ENCODE measurements at regions not wholly inside any gene's neighbourhood (a gene's known extent, or its start where the extent isn't known, plus 50 kb on each side); places are given as distances from the start of the nearest gene placed in this dataset.
"Not testable (repeated sequence)": the region's sequence is repeated elsewhere in the genome, so short reads cannot be mapped to it uniquely, and the experiment has no call there.

DNA sequence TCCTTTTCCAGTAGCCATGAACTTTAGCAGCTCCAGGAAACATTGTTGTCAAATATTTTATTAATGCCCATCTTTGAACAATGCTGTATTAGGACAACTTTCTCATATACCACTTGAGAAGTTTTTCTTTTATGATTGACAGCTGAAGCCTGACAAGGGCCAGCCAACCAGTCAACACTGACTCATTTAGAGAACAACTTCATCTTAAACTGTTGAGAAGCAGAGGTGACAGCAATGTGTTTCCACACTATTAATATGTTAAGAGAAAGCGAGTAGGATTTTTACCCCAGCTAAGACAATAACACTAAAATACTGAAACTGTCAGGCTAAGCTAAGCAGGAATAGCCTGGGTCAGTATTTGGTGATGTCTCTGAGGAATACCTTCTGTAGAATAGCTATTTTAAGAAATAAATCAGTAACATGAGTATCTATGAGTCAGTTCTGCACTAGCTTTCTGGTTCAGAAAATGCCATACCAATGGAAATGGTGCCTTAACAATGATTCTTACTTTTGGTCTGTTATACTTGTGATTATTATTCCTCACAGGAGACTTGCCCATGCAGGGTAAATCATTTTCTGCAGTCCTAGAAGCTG is 168.8 kb upstream of the POT1 start:
- DNase-seq = no peak

DNA sequence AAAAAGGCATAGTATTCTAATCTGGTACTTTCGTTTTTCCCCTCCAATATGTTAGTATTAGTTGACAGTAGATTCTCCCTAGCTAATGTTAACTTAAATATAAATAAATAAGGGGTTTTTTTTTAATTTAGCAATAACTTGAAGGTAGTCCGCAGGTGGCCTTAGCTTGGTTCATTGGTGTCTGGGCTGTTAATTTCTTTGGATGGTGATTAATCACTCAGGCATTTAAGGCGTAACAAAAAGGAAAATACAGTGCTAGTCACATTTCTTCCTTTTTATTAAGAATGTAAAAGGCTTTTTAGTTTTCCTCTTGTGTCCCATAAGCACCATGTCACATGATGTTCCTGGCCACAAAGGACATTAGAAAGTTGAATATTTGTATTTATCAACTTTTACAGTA is 161.0 kb upstream of the POT1 start:
- DNase-seq = no peak

DNA sequence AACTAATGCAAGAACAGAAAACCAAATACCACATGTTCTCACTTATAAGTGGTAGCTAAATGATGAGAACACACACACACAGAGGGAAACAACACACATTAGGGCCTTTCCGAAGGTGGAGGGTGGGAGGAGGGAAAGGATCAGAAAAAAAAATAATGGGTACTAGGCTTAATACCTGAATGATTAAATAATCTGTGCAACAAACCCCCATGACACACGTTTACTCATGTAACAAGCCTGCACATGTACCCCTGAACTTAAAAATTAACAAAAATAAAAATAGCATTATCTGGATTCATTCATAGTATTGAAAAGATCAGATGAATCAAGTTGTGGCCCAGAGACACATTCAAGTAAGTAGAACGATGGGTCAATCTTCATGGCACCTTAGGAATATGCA is 159.5 kb upstream of the POT1 start:
- no peak for DNase-seq

DNA sequence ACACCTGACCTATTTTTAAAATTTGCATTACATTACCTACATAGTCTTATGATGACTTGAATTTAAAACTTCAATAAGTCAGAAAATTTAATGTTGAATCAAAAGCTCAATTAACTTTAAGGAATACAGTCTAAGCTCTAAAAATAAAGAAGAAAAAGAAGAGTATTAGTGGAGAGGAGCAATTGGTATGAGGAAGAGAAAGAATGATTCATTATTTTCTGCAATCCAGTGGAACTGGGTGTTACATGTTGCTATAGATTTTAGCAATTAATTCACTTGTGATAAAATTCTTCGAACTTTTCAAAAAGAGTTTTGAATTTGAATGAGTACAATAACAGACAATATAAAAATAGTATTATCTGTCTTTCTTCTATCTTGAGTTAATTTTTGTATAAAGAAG is 158.9 kb upstream of the POT1 start:
- no peak for DNase-seq

DNA sequence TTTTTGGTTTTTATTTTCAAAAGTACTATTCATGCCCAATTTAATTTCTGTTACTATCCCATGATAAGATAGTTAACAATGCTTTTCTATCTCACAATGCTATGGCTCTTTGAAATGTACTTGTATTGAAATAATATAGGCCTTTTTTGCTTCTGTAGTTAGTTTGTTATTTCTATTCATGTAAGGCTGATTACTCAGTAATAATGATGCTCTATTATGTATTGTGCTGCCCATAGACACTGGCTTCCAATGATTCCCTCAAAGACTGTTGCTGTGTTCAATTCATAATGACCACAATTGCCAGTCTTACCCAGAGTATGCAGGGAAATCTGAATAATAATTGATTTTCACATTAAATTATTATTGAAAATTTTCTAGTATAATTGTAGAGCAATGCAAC is 155.5 kb upstream of the POT1 start:
- DNase-seq = no peak

DNA sequence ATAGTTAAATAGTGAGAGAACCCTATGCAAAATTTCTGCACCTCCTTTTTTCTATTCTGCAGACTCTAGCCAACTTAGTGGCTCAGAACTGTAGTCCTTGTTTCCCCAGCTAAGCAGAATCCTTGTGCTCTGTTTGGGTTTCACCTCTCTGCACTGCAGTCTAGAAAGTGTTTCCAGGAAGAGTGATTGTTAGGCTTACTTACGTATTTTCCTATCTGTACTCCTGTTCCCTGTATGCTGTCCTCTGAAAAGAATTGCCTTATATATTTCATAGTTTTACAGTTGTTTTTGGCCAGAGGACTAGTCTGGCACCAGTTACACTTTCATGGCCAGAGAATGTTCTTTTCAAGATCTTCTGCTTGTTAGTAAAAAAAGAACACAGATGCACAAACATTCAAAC is 154.6 kb upstream of the POT1 start:
- no peak for DNase-seq

DNA sequence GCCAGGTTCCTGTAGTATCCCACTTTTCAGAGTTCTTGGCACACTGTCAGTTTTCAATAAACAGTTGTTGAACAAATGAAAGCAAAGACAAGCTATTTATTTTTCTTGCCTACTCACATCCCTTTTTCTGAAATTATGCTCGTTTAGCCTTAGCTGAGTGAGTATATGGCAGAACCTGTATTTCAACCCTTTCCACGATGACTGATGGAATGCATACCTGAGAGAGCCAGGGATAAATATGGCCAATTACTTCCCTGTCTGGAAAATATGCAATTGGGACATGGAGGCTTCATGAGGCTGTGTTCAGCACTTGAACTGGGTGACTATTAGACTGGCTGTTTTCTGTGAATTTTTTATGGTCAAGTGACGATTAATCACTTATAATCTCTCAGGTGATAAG is 144.5 kb upstream of the POT1 start:
- no peak for DNase-seq

DNA sequence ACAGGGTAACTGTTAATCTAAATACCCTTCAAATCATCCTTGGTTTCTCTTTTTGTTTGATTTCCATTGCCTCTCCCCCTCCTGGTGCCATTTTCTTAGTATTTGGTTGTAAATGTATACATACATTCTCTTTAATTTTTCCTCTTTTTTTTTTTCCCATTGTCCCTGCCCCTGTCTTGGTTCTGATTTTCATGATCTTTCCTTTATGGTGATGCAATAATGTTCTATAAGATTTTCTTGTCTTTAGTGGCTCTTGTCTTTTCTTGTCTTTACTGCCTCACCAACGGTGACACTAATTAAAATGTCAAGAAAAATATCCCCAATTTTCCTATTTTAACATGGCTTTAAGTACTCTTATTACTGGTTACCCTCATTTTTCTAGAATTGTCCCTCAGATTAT is 135.9 kb upstream of the POT1 start:
- no peak for DNase-seq

DNA sequence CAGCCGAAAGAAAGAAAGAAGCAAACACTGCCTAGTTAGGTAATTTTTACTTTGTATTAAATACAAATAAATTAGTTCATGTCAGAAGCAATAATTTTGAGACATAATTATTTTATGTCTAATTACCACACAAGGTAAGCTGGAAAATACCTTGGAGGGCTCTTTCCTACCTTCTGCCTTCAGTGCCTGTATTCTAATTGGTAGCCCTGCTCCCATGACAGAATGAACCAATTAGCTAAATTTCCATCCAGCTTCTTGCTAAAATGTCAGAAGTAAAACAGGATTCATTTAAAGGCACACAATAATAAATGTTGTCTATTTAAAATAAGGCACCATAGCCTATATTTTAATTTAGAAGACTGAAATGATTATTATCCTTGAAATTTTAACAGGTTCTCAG is 135.4 kb upstream of the POT1 start:
- DNase-seq = no peak

DNA sequence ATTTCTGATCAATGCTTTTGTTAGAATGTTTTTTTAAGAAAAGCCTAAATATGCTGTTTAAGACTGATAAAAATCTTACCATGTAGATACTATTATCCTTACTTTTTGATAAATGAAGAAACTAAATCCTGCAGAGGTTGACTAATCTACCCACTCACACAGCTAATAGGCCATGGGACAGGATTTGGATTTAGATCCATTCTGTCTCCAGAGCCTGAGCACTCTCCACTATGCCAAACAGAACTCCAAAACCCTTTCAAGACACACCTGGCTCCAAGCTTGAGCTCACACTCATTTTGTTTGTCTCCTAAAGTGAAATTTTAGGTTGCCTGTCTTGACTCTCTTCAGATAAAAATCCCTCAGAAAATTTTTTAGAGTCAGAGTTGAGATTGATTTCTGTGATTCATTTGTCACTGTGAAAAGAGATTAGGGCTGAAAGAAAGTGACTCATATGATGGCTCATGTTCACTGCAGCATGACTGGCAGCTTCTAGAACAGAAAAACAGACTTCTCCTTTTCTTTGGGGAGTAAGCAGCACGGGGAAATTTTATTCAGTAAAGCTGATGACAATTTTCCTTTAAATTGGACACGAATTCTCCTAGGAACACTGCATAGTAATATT is 132.3 kb upstream of the POT1 start:
- no peak for DNase-seq

DNA sequence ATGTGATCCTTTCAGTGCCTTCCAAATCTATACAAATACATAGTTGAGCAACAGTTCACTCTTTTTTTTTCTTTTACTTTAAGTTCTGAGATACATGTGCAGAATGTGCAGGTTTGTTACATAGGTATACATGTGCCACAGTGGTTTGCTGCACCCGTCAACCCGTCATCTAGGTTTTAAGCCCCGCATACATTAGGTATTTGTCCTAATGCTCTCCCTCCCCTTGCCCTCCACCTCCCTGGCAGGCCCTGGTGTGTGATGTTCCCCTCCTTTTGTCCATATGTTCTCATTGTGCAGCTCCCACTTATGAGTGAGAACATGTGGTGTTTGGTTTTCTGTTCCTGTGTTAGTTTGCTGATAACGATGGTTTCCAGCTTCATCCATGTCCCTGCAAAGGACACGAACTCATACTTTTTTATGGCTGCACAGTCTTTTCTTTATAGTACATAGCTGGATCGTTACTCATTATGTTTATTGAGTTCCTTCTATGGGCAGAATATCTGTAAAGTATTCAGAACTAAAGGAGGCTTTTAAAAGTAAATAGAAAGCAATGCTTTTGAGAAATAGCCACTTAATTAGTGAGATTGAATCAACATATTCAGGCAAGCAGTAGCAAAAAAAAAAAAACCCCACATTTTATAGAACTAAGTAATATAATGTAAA is 131.6 kb upstream of the POT1 start:
- not testable (repeated sequence) for DNase-seq

DNA sequence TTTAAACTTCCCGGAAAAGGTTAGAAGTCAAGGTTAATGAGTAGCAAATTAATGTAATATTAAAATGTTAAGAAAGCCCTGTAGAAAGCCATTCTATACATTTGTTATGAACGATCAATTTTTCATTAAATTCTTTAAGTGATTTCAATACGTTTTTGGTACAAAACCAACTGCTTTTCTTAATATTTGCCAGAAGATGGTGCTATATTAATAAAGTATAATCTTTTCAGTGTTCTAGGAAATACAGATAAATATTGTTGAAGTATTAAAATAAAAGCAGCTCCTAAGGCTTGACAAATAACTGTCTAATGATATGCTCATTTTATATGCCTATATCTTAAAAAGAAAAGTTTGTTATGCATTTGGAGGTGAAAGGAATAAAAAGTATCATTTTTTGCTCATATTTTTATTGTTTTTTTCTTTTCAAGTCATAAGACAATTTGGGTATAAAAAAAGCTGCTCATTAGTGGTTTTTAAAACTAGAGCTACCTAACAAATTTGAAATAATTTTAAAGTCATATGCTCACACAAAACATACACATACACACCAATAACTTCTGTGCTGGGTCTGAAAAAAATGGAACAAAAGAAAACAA is 130.3 kb upstream of the POT1 start:
- DNase-seq = no peak

DNA sequence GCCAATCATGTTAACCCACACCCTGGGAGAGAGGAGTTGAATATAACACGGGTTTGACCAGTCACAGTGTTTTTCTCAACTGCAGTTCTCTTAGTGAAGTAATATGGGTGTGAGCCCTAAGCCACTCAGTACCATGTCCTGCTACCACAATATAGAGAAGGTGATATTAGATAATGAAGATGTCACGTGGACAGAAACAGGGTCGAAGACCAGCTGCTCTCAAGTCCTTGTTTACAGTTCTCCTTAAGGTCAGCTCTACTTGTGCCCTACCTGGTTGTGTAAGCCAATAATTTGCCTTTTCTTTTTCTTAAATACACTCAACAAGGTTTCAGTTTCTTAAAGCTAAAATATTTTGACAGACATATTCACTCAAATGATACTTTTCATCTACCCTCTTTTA is 128.3 kb upstream of the POT1 start:
- DNase-seq = no peak

DNA sequence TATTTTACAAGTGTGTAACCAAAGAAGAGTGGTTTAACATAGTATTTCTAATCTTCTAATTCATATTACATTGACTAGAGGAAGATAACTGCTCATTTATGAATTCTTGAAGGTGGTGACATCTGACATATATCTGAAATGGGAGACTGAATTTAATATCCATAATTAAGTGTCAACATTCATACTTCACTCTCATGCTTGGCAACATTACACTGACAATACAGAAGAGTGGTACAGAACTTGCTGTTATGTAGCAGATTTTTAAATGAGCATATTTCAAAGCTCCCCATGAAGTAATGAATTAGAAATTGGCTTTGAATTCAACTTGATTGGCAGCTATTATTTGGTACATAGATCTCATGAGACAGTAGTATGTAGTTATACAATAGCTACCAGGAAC is 125.8 kb upstream of the POT1 start:
- no peak for DNase-seq

DNA sequence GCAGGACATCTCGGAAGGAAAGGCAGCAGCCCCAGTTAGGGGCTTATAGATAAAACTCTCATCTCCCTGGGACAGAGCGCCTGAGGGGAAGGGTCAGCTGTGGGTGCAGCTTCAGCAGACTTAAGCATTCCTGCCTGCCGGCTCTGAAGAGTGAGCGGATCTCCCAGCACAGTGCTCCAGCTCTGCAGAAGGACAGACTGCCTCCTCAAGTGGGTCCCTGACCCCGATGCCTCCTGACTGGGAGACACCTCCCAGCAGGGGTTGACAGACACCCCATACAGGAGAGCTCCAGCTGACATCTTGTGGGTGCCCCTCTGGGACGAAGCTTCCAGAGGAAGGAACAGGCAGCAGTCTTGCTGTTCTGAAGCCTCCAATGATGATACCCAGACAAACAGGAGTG is 117.1 kb upstream of the POT1 start:
- no peak for DNase-seq

DNA sequence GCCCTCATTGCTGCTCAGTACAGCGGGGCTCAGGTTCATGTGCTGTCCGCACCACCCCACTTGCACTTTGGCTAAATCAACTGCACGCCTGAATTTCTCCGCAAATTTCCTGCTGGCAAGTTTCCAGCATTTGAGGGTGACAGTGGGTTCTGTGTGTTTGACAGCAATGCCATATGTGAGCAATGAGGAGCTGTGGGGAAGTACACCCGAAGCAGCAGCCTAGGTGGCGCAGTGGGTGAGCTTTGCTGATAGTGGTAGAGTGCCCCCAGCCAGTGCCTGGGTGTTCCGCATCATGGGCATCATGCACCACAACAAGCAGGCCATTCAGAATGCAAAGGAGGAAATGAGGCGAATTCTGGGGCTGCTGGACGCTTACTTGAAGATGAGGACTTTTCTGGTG is 103.9 kb upstream of the POT1 start:
- no peak for DNase-seq

DNA sequence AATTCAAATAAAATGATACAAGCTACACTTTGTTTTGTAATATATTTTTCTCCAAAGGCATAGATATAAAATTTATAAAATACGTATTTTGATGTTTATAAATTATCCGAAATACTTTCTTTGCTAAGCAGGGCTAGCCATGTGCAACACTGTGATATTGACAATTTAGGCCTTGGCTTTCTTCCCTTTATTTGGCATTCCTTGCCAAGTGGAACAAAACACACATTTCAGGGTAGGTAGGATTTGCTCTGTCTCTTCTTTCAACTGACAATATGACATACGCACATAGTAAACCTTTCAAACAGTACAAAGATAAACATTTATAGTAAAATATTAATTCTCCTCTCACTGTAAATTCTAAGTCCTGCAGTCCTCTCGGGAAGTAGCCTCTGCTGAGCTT is 103.3 kb upstream of the POT1 start:
- no peak for DNase-seq

DNA sequence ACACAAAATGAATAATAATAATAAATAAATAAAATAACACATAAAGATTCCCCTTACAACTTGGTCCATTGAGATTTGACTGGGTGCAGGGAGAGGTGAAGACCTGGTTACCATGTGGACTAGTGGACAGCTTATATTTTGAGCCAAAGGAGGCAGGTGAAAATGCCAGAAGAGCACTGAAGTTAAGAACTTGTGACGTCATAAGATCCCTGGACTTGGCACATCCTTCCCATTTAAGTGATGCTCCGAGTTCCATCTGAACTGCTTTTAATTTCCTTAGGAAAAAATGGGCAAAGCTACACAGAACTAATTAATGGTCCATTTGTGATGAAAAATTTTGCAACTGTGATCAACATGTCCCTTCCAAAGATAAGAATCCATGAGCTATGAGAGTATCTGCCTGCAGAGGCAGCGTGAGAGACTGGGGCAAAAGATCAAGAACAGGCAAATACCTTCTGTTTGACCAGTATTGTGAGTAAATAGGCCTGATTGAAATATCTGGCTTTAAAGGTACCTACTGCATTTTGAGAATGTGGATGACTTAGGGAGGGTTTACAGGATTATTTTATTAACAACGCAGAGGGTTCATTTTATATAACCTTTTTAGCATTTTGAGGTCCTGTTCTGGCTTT is 101.2 kb upstream of the POT1 start:
- DNase-seq = no peak

DNA sequence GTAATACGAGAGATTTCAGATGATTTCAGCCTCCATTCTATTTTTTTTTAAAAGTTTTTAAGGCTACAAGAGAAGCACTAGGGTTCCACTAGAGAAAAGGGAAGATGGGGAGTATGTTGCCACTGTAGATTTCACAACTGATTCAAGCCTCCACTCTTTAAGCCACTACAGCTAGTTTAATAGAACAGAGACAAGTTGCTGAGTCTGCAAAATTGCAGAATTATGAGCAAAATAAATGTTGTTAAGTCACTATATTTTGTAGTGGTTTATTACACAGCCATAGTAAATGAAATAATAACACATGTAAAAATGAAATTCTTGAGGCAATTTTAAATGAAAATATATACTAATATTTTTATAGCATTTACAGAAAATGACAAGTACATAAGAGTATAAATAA is 96.0 kb upstream of the POT1 start:
- DNase-seq = no peak

DNA sequence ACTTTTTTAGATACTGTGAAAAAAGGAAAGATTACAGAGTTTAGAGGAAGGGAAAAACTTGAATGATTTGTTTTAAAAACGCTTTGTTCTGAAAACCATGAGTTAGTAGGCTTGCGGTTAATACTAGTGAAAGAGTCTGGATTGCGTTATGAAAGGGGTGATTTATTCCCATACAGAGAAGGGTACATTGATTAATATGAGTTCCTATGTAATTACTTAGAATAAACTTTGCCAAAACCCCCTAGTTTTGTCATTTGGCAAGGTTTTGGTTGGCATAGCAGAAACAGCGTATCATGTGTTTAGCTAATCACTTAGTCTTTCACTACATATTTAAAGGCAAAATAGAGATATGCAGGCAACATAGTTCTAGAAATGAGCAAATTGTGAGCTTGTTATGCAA is 91.2 kb upstream of the POT1 start:
- no peak for DNase-seq

DNA sequence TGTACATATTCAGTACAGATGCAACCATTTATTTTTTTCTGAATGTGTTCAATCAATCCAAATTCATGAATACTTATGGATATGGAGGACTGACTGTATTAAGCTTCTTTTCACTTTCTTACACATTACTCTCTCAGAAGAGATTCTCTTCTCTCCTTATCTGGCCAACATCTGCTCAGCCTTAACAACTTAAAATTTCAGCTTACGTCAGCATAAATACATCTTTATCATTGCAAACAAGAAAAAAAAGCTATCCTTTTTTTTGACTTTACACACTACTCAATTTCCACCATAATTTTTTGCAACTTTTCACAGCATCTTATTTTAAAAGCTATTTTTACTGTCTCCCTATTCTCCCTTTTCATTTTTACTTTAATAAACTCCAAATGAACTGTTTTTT is 80.9 kb upstream of the POT1 start:
- DNase-seq = no peak

DNA sequence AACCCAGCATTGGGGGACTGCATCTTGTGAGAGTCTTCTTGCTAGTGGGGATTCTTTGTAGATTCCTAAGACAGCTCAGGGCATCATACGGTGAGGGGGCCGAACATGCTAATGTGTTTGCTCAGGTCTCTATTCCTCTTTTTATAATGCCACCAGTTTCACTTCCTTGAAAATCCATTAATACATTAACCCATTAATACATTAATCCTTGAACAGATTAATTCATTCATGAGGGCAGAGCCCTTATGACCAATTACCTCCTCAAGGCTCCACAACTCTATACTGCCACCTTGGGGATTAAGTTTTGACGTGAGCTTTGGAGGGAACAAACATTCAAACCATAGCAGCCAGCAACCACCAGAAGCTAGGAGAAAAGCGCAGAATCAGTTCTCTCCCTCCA is 67.2 kb upstream of the POT1 start:
- no peak for DNase-seq

DNA sequence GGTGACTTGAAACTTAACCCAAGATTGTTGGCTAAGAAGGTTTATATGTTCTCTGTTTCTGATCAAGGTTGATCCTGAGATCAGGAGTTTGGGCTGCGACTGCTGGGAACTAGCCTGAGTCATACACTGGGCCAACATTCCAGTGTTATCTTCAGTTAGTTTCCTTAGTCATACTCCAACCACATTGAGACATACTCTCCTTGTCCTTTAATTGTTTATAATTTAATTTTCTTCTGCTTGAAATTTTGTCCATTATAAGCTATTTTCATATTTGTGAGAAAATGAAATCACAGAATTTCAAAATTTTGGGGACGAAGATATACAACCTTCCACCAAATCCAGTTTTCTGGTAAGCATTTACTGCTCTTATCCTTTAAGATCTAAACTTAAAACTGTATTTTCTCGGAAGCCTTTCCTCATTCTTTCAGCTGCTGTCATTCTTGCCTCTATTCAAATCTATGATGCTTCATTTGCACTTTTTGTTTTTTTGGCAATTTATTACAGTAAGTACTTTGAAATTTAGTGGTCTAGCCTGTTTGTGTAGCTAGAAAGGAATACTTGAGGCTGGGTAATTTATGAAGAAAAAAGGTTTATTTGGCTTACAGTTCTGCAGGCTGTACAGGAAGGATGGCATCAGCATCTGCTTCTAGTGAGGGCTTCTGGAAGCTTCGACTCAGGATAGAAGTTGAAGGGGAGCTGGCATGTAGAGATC is 63.4 kb upstream of the POT1 start:
- DNase-seq = no peak
